C1 segment of cervical spinal cord (tissue), 14 donors: ENCODE measurements at regions not wholly inside any gene's neighbourhood (a gene's known extent, or its start where the extent isn't known, plus 50 kb on each side); places are given as distances from the start of the nearest gene placed in this dataset.
"Not testable (repeated sequence)": the region's sequence is repeated elsewhere in the genome, so short reads cannot be mapped to it uniquely, and the experiment has no call there.

Experiments used
- DNase-seq, 14 donors: peaks; one replicate each; lab custom pipeline; 2025; lab: John Stamatoyannopoulos, UW

DNA sequence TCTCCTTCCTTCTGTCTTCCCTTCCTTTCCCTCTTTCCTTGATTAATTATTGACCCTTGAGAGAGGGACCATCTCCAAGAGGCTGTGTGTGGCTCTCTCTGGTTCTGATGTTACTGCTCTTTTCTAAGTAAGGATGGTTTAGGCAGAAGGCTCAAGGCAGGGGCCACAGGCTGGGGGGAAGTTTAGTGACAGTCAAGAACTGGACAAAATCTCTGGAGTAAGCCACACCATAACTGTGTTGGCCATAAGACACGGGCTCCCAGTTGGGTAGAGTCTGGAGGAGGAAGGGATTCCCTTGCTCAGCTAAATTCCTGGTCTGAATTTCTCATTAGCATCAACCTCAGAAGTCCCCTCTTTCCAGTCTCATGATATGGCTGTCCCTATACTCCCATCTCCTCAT lies 74.7 kb downstream of the BUD13 start:
- no peak for DNase-seq

DNA sequence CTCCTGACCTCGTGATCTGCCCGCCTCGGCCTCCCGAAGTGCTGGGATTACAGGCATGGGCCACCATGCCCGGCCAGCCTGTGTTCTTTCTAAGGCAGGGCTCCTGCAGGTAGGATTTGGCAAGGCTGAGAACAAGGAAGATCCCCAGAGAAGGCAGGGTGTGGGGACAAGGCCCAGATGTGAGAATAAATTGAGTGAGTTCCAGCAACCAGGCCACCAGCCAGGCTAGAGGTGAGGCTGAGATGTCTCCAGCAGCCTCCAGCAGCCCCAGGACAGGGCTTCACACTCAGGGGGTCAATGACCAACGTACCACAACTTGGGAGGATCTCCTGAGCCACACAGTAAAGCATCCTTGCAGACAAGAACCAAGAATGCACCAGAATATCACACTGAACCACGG lies 75.1 kb downstream of the BUD13 start:
- DNase-seq, result no peak

DNA sequence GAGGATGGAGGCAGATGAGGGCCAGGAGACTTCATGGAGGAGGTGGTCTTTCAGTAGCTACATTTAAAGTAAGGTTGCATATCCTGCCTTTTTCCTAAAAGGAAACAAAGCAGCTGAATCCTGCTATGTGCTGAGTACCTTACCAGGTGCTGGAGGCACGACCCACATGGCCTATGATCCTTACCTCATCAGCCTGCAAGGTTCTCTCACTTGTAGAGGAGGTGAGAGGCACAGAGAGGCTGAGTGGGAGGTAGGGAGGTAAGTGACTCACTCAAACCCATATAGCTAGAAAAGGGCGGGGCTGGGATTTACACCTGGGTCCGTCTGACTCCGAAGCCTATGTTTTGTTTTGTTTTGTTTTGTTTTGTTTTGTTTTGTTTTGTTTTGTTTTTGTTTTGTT lies 75.8 kb downstream of the BUD13 start:
- no peak for DNase-seq

DNA sequence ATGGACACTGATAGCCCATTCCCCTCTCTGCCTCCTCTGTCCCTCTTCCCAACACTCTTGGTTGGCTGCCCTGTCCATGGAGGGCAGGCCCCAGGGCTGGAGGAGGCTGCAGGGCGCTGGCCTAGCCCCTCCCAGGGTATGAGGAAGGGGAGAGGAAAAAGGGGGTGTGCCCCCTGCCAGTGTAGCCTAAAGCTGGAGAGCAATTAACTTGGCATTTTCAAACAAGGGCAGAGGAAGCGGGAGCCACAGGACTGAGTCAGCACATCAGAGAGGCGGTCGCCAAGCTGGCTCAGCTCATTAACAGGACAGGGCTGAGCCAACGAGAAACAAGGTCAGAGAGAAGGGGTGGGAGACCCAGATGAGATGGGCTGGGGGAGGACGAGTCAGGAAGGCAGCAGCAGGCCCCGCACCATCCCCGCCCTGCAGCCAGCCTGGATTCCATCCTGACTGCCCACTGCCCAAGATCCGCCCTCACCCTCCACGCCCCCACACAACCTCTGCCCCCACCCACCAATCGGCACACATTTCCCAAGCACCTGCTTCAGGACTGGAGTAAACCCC lies 76.3 kb downstream of the BUD13 start:
- no peak for DNase-seq

DNA sequence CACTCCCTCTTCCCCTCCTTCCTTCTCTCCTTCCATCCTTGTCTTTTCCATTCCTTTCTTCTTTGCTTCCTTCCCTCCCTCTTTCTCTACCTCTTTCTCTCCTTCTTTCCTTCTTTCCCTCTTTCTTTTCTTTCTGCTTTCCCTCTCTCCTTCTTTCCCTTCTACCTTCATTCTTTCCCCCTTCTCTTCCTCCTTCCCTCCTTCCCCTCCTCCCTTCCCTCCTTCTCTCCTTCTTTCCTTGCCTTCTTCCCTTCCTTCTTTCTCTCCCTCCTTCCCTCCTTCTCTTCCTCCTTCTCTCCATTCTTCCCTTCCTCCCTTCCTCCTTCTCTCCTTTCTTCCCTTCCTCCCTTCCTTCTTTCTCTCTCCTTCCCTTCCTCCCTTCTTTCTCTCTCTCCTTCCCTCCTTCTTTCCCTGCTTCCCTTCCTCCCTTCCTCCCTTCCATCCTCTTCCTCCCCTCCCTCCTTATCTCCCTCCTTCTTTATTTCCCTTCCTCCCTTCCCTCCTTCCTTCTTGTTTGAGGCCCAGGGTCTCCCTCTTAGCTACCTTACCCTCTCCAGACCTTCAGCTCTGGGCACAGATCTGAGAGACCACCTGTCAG lies 77.0 kb downstream of the BUD13 start:
- DNase-seq, result no peak

DNA sequence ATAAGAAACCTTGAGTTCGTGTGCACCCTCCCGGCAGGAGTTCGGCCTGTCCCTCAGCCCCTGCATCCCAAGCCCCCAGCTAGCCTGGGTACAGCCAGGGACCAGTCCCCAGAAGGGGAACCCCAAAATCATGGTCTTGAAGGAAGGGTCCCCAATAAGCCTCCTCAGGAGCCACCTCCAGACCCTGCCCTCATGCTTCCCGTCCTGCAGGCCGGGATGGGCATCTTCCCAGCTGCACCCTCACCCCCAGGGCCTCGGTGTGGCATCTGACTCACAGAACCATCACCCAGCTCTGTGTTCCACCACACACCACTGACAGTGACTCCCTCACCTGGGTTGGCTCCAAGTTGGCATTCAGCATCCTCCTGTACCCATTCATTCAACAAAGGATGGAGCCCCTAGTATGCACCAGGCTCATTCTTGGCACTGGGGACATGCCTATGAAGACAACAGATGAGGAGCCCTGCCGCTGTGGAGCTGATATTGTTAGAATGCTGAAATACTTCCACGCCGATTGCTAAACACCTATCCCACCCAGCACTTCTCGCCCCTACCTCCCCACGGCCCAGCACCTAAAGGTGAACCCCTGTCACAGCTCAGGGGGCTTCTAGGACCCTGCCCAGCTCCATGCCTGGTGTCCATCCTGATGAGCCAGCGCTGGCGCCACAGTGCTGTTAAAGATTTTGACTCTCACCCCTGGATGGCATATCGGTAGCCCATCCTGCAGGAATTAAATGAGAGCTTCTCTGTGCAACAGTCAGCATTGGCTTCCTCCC lies 77.8 kb downstream of the BUD13 start:
- DNase-seq, result no peak

DNA sequence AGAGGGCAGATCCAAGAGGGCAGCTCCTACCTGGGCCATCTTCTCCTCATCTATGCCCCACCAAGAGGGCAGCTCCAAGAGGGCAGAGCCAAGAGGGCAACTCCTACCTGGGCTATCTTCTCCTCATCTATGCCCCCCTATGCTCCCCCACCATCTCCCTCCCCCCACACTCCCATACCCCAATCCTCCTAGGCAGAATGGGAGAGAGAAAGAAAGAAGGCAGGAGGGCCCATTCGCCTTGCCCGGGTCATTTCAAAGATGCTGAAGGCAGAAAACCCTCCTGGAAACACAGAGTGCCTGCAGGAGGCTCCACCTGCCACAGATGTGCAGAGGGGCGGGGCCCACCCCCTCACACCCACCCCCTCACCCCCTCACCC lies 78.5 kb downstream of the BUD13 start:
- no peak for DNase-seq

DNA sequence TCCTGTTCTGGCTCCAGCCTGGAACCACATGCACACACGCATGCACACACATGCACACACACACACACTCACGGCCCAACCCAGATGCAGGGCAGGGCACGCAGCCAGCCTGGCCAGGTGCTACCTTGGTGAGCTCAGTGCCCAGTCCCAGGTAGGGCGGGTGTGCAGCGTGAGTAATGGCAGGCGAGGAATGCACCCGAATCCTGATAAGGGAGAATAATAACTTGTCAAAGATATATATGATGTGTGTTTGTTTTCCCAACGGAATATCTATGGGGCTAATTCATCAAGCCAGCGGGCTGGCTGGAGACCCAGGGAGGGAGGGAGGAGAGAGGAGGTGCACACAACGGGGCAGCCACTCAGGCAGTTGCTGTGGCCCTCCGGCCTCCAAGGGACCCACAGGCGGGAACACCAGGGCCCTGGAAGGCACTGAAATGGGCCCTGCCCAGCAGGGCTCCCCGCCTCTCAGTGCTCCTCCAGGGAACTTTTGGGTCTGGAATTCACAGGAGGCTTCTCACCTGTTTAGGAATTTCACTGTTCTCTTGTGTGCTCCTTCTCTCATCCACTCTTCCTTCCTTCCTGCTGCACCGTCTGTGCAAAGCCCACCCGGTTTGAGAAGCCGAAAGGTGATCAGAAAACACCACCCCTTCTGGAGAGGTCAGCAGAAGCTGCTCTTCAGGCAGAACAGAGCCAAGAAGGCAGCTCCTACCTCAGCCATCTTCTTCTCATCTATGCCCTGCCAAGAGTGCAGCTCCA lies 79.0 kb downstream of the BUD13 start:
- no peak for DNase-seq

DNA sequence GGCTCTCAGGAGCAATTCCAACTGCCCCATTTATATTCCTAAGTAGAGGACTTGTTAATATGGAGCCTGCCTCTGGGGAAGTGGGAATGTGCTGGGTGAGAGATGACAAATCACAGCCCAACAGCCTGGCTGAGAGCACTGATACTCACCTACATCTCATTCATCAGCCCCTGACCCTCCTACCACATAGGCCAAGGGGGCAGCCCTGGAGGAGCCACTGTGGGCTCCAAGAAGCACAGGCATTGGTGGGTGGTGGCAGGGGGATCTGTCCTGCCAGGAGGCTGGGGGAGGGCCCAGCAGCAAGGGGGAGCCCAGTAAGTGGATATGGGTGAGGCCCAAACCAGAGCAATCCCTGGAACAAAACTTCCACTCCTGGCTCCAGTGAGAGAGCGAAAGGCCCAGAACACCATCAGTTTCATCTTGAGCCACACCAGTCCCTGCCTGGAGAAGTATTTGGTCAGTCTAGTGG lies 79.7 kb downstream of the BUD13 start:
- DNase-seq, result no peak

DNA sequence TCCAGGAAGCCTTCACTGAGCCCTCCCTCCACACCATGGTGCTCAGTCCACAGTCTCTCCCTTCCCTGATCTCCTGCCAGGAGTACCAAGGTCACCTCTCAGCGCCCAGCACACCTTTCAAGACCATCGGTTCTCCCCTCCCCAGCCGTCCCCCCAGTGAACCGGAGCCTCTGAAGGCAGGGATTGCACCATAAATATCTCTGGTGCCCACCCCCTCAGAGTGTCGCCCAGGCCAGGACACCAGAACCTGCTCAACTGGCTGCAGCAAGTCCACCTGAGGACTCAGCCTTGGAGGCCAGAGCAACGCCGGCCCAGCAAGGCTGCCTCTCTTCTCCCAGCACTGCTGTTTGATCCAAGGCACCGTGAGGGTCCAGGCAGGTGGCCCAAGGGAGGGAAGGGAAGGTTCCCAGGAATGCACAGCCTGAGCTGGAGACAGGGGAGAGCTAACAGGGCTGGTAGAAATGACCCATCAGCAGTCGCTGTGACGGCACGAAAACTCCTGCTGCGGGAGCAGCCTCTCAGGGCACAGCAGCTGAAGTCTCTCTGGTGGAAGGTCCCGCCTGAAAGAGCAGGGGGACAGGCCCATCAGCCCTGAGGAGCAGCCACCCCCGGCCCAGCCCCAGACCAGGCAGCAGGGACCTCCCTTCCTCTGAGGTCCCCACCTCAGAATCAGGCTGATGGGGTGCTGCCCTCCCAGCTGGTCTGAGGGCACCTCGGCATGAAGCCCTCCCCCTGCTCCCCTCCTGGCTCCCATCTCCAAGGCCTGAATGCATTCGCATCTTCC lies 80.3 kb downstream of the BUD13 start:
- DNase-seq, result no peak

DNA sequence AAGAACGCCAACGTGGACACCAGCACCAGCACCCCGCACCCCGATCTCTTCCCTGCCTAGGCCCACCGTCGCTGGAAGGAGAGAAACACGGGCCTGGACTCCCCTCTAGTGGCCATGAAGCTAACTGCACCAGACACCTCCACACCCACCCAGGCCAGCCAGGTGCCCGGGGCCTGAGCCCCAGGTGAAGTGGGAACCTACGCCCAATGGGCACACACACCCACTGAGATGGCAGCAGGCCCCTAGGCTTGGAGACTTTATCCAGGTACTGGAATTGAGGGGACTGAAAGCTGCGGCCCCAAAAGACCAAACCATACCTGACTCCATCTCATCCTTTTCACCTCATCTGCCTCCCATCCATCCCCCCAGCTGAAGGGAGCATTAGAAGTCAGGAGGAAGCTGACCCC lies 81.0 kb downstream of the BUD13 start:
- peak in 4 of 14 donors; percentile 9 to 18 (median 14) for DNase-seq

DNA sequence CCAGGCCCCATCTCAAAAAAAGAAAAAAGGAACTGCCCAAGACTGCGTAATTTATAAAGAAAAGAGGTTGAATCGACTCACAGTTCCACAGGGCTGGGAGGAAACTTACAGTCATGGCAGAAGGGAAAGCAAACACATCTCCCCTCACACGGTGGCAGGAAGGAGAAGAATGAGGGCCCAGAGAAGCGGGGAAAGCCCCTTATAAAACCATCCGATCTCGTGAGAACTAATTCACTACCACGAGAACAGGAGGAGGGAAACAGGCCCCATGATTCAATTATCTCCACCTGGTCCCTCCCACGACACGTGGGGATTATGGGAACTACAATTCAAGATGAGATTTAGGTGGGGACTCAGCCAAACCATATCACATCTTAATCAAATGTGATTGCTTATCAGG lies 82.2 kb downstream of the BUD13 start:
- no peak for DNase-seq

DNA sequence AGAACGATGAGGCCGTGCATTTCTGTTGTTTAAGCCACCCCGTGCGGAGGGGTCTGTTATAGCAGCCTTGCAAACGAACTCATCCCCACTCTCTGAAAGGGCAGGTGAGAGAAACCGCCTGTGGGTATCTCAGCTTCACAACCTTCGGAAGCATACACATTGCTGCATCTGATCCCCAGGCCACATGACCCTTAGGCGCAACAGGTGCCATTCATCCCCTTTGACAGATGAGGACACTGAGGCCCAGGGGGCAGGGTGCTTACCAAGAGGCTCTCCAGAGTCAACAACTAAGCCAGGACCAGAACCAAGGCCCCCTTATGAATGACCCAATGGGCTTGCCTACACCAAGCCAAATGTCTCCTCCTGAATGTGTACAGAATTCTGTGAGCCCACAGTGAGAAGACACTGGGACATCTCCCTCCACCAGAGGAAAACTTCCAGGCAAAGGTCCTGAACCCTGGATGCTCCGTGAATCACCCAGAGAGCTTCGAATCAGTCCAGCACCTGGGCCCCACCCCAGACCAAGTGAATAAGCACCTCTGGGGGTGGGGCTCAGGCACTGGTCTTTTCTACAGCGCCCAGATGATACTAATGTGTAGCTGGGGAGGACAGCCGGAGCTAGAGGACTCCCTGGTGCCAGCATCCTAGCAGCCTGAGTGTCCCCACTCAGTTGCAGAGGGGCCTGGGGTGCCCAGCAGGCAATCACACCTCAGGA lies 83.2 kb downstream of the BUD13 start:
- no peak for DNase-seq

DNA sequence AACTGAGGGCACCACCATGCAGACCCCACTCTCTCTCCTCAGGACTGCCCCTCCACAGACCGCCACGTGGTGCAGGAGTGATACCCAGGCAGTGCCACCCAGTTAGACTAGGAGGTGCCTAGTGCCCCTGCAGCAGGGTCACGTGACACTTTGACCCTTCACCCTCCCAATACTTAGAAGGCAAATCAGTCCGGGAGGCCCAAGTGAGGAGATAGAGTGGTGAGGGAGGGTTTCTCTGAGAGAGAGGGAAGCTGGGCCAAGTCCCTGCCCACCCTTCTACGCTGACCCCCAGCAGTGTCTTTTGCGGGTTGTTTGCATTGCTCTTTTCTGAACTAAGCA lies 84.6 kb downstream of the BUD13 start:
- DNase-seq, result no peak

DNA sequence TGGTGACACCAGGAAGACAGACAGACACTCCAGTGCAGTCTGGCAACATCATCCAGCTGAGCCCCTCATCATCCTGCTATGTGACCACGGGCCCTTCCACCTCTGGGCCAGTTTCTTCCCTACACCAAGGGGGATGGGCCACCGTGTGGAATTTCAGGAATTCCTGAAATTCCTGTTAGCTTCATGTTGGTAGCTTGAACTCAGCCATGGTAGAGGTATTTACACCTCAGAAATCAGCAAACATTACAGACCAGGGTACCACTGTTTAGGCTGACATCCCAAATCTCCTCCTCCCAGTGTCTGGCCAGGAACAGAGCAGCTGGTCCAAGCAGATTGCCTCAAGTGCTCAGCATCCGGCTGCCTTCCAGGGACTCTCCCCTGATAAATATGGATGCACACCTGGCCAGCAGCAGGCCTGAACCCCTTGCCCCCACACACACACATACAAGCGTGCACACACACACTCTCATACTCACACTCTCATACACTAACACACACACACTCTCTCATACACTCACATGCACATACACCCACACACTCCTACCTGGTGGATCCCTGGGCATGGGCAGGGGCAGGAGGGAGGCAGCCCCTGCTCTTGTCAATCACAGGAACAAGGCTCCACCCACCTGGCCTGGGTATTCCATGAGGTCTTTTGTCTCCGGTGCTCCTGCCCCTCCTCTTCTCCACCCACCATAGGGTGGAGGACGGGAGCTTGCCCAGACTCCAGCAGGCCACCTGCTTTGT lies 85.2 kb downstream of the BUD13 start:
- no peak for DNase-seq

DNA sequence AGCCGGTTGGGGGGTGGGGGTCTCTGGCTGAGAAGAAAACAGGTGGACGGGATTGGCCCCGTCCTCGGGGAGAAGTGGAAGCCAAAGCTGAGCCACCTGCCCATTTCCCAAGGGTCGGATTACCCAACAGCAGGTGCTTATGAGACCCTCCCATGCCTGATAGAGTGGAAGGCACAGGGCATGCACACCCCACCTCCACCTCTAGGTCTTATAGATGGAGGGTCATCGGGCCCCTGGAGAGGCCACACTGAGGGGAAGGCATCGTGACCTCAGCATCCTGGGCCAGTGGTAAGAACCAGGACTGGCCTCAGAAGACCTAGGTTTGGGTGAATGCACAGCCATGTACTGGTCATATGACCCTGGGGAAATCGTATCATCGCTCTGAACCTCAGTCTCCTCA lies 85.9 kb downstream of the BUD13 start:
- DNase-seq, result no peak

DNA sequence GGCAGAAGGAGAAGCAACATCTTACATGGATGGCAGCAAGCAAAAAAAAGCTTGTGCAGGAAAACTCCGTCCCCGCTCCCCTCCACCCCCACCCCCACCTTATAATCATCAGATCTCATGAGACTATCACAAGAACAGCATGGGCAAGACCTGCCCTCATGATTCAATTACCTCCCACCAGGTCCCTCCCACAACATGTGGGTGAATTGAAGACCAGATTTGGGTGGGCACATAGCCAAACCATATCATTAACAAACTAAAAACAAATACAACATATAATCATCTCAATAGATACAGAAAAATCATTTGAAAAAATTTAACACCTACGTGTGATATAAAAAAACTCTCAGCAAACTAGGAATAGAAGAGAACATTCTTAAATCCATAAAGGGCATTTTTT lies 88.8 kb downstream of the BUD13 start:
- DNase-seq, result no peak

DNA sequence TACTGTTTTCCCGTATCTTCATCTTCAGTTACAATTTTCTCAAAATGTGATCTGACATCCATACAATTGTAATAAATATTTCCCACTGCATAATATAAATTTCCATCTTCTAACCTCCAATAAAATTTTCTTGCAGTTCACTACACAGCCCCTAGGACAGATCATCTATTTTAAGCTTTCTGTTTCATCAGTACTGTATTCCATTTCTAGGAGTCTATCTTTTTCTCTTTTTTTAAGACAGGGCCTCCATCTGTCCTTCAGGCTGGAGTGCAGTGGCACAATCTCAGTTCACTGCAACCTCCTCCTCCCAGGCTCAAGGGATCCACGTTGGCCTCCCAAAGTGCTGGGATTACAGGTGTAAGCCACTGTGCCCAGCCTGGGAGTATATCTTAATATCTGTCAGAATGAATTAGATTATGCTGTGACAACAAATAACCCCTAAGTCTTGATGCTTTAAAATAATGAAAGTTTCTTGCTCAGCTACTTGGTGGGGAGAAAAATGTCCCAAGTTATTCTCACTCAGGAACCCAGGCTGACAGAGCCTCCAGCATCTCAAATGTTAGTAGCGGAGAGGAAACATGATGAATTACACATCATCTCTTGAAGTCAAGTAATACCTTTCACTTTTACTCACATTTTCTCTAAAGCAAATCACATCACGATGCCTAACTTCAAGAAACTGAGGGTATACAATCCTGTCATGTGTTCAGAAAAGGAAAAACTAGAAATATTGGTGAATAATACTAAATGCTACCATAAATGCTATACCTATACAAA lies 92.2 kb downstream of the BUD13 start:
- DNase-seq, result no peak

DNA sequence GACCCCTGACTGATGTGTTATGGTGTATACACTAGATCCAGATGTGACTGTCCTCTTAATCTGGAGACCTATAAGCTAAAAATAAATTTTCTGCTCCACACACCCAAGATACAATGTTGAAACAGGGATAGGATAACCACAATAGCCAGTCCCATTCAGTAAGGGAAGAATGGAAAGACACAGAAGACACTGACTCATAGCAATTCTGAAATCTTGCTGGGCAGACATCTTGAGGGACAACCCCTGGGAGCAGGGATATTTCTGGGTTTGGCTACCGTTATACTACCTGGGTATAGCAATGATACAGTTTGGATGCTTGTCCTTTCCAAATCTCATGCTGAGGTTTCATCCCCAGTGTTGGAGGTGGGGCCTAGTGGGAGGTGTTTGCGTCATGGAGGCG lies 93.9 kb downstream of the BUD13 start:
- no peak for DNase-seq

DNA sequence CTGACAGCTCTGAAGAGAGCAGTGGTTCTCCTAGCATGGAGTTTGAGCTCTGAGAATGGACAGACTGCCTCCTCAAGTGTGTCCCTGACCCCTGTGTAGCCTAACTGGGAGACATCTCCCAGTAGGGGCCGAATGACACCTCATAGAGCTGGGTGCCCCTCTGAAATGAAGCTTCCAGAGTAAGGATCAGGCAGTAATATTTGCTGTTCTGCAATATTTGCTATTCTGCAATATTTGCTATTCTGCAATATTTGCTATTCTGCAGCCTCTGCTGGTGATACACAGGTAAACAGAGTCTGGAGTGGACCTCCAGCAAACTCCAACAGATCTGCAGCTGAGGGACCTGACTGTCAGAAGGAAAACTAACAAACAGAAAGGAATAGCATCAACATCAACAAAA lies 105.5 kb downstream of the BUD13 start:
- not testable (repeated sequence) for DNase-seq
